Heart right ventricle (tissue), 16 donors: ENCODE measurements at regions not wholly inside any gene's neighbourhood (a gene's known extent, or its start where the extent isn't known, plus 50 kb on each side); places are given as distances from the start of the nearest gene placed in this dataset.
A peak's percentile ranks its signal among the peaks of the same experiment; 100 is the strongest.

Source experiments
- ATAC-seq, 8 donors: fragments of 200-7000 bp; cut with Tn5 transposase; one replicate each; pipeline ENCODE4 v1.9.1; 2020; ENCODE audit warnings: mild to moderate bottlenecking in 8 of 8, moderate library complexity in 8 of 8, moderate number of reproducible peaks in 1 of 8
- DNase-seq, 2 donors: peaks; one replicate each; pipeline ENCODE4 v3.0.0-alpha.2; 2020
- H3K27ac ChIP-seq, 10 donors: fragments of 200-600 bp; sonication (generic) in 2 of 10; one replicate each; pipeline versions ENCODE4 v1.5.0 to v1.8.0; 2020 to 2022; ENCODE audit warnings: mild to moderate bottlenecking in 3 of 10
- H3K27me3 ChIP-seq, 7 donors: fragments of 200-600 bp; one replicate each; pipeline ENCODE4 v1.8.0; 2021 to 2022; ENCODE audit warnings: mild to moderate bottlenecking in 2 of 7
- H3K36me3 ChIP-seq, 9 donors: fragments of 200-600 bp; sonication (generic) in 1 of 9; one replicate each; pipeline versions ENCODE4 v1.5.0 to v1.8.0; 2020 to 2022; ENCODE audit warnings: mild to moderate bottlenecking in 2 of 9
- H3K4me1 ChIP-seq, 9 donors: fragments of 200-600 bp; sonication (generic) in 1 of 9; one replicate each; pipeline versions ENCODE4 v1.5.0 to v1.8.0; 2020 to 2022; ENCODE audit warnings: mild to moderate bottlenecking in 4 of 9
- H3K4me3 ChIP-seq, 10 donors: fragments of 200-600 bp; sonication (generic) in 2 of 10; one replicate each; pipeline versions ENCODE4 v1.5.0 to v1.8.0; 2020 to 2022; ENCODE audit warnings: mild to moderate bottlenecking in 7 of 10, moderate library complexity in 2 of 10
- H3K9me3 ChIP-seq, 11 donors: fragments of 200-600 bp in 10 of 11; sonication (generic) in 2 of 11; one replicate each; pipeline versions ENCODE4 v1.5.0 to v1.8.0; 2013 to 2022; ENCODE audit warnings: mild to moderate bottlenecking in 2 of 11, control low read depth in 1 of 11, moderate library complexity in 1 of 11
- WGBS, 2 donors: extraction: QIAGEN DNeasy Blood & Tissue Kit; methylation state at CpG; one replicate each; pipeline ENCODE4 v1.1.7; 2013; ENCODE audit warnings: inconsistent platforms in 1 of 2; 5-methylcytosine and 5-hydroxymethylcytosine counted together
- intact Hi-C, 10 donors: fragments of 100-400 bp; cut with DNase I; formaldehyde crosslinking; loops; one replicate each; pipeline versions ENCODE4 v1.11.1 to v1.14.2; 2022
- TF ChIP-seq, protein P1 (sequence below), 9 donors: fragments of 200-600 bp; sonication (generic) in 2 of 9; IDR thresholded peaks; one replicate each; pipeline versions ENCODE4 v1.5.0 to v1.8.0; 2021 to 2022; ENCODE audit warnings: antibody characterized with exemption in 9 of 9, mild to moderate bottlenecking in 5 of 9, moderate library complexity in 1 of 9
- donor health status: Arrhythmogenic right ventricular cardiomyopathy.
- donor health status: ischemic (EF 13 %, LVEDD 7.1; RV severe dilation, severe dysfunction).
- donor health status: healthy with polysubstance abuse.
- donor health status: DM: no; HTN: yes; CAD: no.
- donor health status: DM: no; HTN: no; CAD: no.
- donor health status: ischemic (EF 25% LVEDD 6.9; RV normal size, moderate dysfunction).
- donor health status: ischemic (EF 25% LVEDD 5.7; RV mildly dilated, moderate dysfunction).
- donor health status: healthy.
- donor health status: DM: yes; HTN: yes; CAD: no.
- donor health status: Ischemic cardiomyopathy.
- donor health status: ischemic (EF 35%, LVEDD 5.7; RV mildly dilated, moderate dysfunction).
- donor health status: nonischemic (EF 11% LVEDD 7.7; RV severe dilation, severe dysfunction).
- donor health status: DM: yes; HTN: yes; CAD: no.
- donor health status: PGD.
- donor health status: ischemic (EF 29% LVEDD 5.4; RV normal size, mild dysfunction).
- donor health status: nonischemic (EF 23%, LVEDD 6.1; RV moderate dilation, normal function).

DNA sequence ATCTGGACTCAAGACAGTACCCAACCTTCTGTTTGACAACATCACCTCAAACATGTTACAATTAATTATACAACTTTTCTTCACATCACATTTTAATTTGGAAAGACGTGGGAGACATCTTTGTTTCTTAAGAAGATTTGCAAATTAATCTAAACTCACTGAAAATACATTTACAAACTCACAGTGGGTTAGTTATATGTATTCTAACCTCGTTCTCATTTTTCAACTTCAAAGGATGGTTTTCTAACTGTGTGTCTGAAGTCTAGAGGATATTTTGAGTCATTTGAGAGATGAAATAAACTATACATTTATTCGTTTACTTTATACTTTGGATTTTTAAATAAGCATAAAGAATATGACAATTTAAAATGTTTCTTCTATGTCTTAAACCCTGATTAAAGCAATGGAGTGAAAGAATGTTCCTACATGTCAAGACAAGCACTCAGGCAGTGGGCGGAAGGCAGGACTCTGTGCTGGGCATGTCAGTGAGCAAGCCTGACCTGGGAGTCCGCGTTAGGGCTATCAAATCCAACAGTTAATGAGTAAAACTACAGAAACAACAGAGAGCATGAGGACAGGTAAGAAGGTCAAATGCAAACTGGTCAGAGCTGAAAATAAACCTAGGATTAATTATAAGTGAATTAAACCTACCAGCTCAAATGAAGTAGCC is 76.5 kb upstream of the CTTNBP2NL start:
- ATAC-seq (no peak), DNase-seq (no peak)
- intact Hi-C loops, result loop anchor here in 1 of 10 donors (10.0 kb wide), 1 partner anchor 135 kb away; no protein-coding TSS in a partner anchor
- Histone ChIP-seq H3K27me3 (no peaks in the 10 kb centered on the region), H3K4me1 (peaks cover 0 to 22% (median 5%) of the 10 kb centered on the region in 9 donors), H3K4me3 (no peak overlapping the region), H3K27ac (no peak overlapping the region), H3K36me3 (no peaks in the 10 kb centered on the region), H3K9me3 (no peaks in the 10 kb centered on the region)
- TF ChIP-seq, protein P1, sequence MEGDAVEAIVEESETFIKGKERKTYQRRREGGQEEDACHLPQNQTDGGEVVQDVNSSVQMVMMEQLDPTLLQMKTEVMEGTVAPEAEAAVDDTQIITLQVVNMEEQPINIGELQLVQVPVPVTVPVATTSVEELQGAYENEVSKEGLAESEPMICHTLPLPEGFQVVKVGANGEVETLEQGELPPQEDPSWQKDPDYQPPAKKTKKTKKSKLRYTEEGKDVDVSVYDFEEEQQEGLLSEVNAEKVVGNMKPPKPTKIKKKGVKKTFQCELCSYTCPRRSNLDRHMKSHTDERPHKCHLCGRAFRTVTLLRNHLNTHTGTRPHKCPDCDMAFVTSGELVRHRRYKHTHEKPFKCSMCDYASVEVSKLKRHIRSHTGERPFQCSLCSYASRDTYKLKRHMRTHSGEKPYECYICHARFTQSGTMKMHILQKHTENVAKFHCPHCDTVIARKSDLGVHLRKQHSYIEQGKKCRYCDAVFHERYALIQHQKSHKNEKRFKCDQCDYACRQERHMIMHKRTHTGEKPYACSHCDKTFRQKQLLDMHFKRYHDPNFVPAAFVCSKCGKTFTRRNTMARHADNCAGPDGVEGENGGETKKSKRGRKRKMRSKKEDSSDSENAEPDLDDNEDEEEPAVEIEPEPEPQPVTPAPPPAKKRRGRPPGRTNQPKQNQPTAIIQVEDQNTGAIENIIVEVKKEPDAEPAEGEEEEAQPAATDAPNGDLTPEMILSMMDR (IDR thresholded peaks at IDR 0.05), result no peak
- WGBS, 2 donors, result 77 to 85% methylated on average over 6 of the region's 6 CpGs

DNA sequence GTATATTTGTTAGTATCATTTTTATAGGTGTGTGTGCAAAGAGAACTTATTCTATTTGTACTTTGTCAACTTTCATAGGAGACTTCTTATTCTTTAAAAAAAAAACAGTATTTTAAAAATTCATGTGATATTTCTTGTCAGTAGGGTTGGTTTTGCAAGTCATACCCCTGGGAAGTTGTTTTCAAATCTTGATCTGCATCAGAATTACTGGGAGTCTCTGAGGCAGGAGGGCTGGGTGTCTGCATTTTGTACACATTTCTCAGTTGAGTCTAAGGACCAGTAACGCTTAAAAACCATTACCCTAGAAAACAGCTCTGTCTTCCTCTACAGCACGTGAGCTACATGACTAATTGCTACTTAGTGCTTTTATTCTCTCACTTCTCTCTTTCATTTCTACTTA is 76.0 kb upstream of the CTTNBP2NL start:
- TF ChIP-seq, protein P1 (IDR thresholded peaks at IDR 0.05), result no peak
- no peak for ATAC-seq
- DNase-seq, result no peak
- H3K4me3 ChIP-seq, result no peak overlapping the region
- WGBS, 2 donors, result 88 to 90% methylated on average over 2 of the region's 2 CpGs
- no peak overlapping the region for H3K27ac ChIP-seq
- no peaks in the 10 kb centered on the region for H3K27me3 ChIP-seq
- intact Hi-C loops, result loop anchor here in 1 of 10 donors (10.0 kb wide), 1 partner anchor 135 kb away; no protein-coding TSS in a partner anchor
- H3K36me3 ChIP-seq, result no peaks in the 10 kb centered on the region
- H3K9me3 ChIP-seq, result no peaks in the 10 kb centered on the region
- peaks cover 0 to 22% (median 5%) of the 10 kb centered on the region in 9 donors for H3K4me1 ChIP-seq

DNA sequence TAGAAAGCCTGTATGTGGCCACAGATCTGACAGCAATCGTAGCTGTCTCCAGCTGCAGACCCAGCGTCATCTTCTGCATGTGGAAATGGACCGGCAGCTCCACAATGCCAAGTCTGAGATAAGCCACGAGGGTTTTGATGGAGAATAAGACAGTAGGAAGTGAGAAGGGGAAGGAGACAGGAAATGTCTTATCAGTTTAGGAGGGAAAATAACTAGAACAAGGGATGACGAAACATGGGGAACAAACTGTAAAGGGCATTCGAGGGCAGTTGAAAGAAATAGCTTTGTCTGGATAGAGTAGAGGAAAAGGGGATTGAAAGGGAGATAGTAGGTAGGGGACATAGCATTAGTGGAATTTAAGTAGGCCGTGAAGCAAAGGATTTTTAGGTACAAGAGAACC is 74.0 kb upstream of the CTTNBP2NL start:
- Histone ChIP-seq H3K9me3 (no peaks in the 10 kb centered on the region), H3K4me3 (no peak overlapping the region), H3K27me3 (peaks cover 0 to 4% (median 0%) of the 10 kb centered on the region in 7 donors), H3K4me1 (peaks cover 0 to 25% (median 5%) of the 10 kb centered on the region in 9 donors), H3K27ac (peak overlapping the region in 1 of 10 donors; percentile 10), H3K36me3 (no peaks in the 10 kb centered on the region)
- peak in 1 of 2 donors; percentile 22 for DNase-seq
- WGBS, 2 donors, result 41 to 42% methylated on average over 7 of the region's 7 CpGs
- intact Hi-C loops, result loop anchor here in 1 of 10 donors (10.0 kb wide), 1 partner anchor 137 kb away; no protein-coding TSS in a partner anchor
- peak in 5 of 8 donors; percentile 27 to 73 (median 51) for ATAC-seq
- TF ChIP-seq, protein P1 (IDR thresholded peaks at IDR 0.05), result no peak

- DNase-seq, result no peak
- H3K27me3 ChIP-seq, result peaks cover 0 to 9% (median 0%) of the 10 kb centered on the region in 7 donors
- H3K9me3 ChIP-seq, result no peaks in the 10 kb centered on the region
- peak overlapping the region in 2 of 10 donors; percentile 10 to 22 for H3K27ac ChIP-seq
- no peak overlapping the region for H3K4me3 ChIP-seq
- 56 to 72% methylated on average over 4 of the region's 4 CpGs for WGBS, 2 donors
- H3K4me1 ChIP-seq, result peaks cover 0 to 23% (median 5%) of the 10 kb centered on the region in 9 donors
- ATAC-seq, result no peak
- intact Hi-C loops, result loop anchor here in 1 of 10 donors (10.0 kb wide), 1 partner anchor 138 kb away; no protein-coding TSS in a partner anchor
- H3K36me3 ChIP-seq, result no peaks in the 10 kb centered on the region
- TF ChIP-seq, protein P1 (IDR thresholded peaks at IDR 0.05), result no peak
These were observed 72.9 kb upstream of the CTTNBP2NL start for GRCh38 chr1:112322983-112323678.
